ENCODE measurements at regions not wholly inside any gene's neighbourhood (a gene's known extent, or its start where the extent isn't known, plus 50 kb on each side); places are given as distances from the start of the nearest gene placed in this dataset.

- TF ChIP-seq CTCF (IDR thresholded peaks at IDR 0.05): no peak
- no peak for TF ChIP-seq POLR2A (IDR thresholded peaks at IDR 0.05)
Measured at GRCh38 chr2:83757329-83757728, 701.8 kb downstream of the SUCLG1 start.

Measured in body of pancreas (tissue), 4 donors.